Calu3 (cell line): ENCODE measurements at regions not wholly inside any gene's neighbourhood (a gene's known extent, or its start where the extent isn't known, plus 50 kb on each side); places are given as distances from the start of the nearest gene placed in this dataset.

Source experiments
- BruUV-seq: library from RNA; stranded (reverse); fragments of 400-500 nt; replicated peaks from 2 replicates; lab custom pipeline; 2021; lab: Mats Ljungman, UMichigan
- CTCF ChIA-PET: fragments of 300-600 bp; sonication (Branson Sonifier 250); formaldehyde crosslinking; loops from one replicate; lab custom pipeline; 2022; ENCODE audit warnings: antibody characterized with exemption; lab: Charles Lee
- DNase-seq: peaks from one replicate; pipeline ENCODE4 v3.0.0; 2022
- H3K27ac Mint-ChIP-seq: one replicate; pipeline ENCODE4 v1.8.0; 2022; ENCODE audit warnings: mixed read lengths; ENCODE audit not compliant: unreplicated experiment
- H3K27me3 Mint-ChIP-seq: one replicate; pipeline ENCODE4 v1.8.0; 2022; ENCODE audit warnings: mixed read lengths; ENCODE audit not compliant: unreplicated experiment
- H3K36me3 Mint-ChIP-seq: one replicate; pipeline ENCODE4 v1.8.0; 2022; ENCODE audit warnings: mild to moderate bottlenecking, moderate library complexity, mixed read lengths; ENCODE audit not compliant: insufficient read depth, unreplicated experiment
- H3K4me1 Mint-ChIP-seq: one replicate; pipeline ENCODE4 v1.8.0; 2022; ENCODE audit warnings: mild to moderate bottlenecking, low read depth, mixed read lengths; ENCODE audit not compliant: unreplicated experiment
- H3K4me3 Mint-ChIP-seq: one replicate; pipeline ENCODE4 v1.8.0; 2022; ENCODE audit warnings: mild to moderate bottlenecking, low read depth, moderate library complexity, mixed read lengths; ENCODE audit not compliant: unreplicated experiment
- H3K9me3 Mint-ChIP-seq: one replicate; pipeline ENCODE4 v1.8.0; 2022; ENCODE audit warnings: low read depth, mixed read lengths; ENCODE audit not compliant: unreplicated experiment
- CTCF ChIP-seq: fragments of 200-600 bp; IDR thresholded peaks from one replicate; pipeline ENCODE4 v1.8.0; 2022; ENCODE audit warnings: antibody characterized with exemption; ENCODE audit not compliant: unreplicated experiment
- intact Hi-C: fragments of 100-400 bp; cut with micrococcal nuclease; formaldehyde crosslinking; loops from one replicate; pipeline ENCODE4 v1.10.0; 2022; ENCODE audit not compliant: unreplicated experiment

DNA sequence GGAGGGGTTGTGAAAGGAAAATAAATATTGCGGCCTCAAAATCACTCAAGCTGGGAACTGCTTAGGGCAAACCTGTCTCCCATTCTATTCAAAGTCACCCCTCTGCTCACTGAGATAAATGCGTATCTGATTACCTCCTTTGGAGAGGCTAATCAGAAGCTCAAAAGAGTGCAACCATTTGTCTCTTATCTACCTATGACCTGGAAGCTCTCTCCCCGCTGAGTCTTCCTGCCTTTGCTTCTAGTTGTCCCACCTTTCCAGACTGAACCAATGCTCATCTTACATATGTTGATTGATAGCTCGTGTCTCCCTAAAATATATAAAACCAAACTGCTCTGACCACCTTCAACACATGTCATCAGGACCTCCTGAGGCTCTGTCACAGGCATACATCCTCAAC, 91.6 kb upstream of the CAMK1G start:
- H3K27ac Mint-ChIP-seq: no peak overlapping the region
- BruUV-seq: no TSS peak
- no peaks in the 10 kb centered on the region for H3K36me3 Mint-ChIP-seq
- H3K4me1 Mint-ChIP-seq: no peaks in the 10 kb centered on the region
- no peak overlapping the region for H3K4me3 Mint-ChIP-seq
- TF ChIP-seq CTCF: no peak
- CTCF ChIA-PET: no interaction called here
- intact Hi-C loops: loop anchor here (2.0 kb wide), 1 partner anchor 75 kb away; no protein-coding TSS in a partner anchor
- DNase-seq: no peak
- H3K27me3 Mint-ChIP-seq: peaks cover 22% of the 10 kb centered on the region
- H3K9me3 Mint-ChIP-seq: peaks cover 9% of the 10 kb centered on the region

DNA sequence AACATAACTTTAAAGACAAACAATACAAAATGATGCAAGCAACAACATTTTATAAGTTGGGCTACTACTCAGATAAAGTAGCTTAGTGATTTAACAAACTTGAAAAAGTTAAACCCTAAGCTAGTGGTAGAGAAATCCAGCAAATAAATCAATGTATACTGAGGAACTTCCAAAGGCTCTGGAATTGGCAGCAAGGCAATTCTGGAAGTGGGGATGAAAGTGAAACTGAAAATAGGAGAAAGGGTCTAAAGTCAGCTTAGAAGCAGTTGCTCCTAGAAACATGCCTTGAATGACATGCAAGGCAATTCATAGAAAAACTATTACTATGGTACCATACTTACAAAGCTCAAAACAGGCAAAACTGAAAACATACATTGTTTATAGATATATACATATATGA, 90.0 kb upstream of the CAMK1G start:
- Mint-ChIP-seq H3K9me3 (peaks cover 9% of the 10 kb centered on the region), H3K27ac (no peak overlapping the region), H3K36me3 (no peaks in the 10 kb centered on the region), H3K27me3 (peaks cover 22% of the 10 kb centered on the region), H3K4me1 (no peaks in the 10 kb centered on the region), H3K4me3 (no peak overlapping the region)
- TF ChIP-seq CTCF: no peak
- intact Hi-C loops: no loop called here
- DNase-seq: no peak
- CTCF ChIA-PET: interaction anchor here (0.7 kb wide), 1 partner anchor 184 kb away, joined by 5 read pairs; no protein-coding TSS in a partner anchor
- BruUV-seq: no TSS peak

DNA sequence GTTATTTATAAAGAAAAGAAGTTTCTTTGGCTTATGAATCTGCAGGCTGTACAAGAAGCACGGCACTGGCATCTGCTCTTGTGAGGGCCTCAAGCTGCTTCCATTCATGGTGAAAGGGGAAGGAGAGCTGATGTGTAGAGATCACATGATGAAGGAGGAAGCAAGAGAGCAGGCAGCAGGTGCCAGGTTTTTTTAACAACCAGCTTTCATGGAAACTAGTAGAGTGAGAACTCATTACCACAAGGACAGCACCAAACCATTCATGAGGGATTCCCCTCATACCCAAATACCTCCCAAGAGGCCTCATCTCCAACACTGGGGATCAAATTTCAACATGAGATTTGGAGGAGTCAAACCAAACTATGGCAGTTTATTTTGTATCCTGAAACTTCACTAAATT, 85.8 kb upstream of the CAMK1G start:
- Mint-ChIP-seq H3K9me3 (peaks cover 9% of the 10 kb centered on the region), H3K27me3 (peaks cover 34% of the 10 kb centered on the region), H3K36me3 (no peaks in the 10 kb centered on the region), H3K4me1 (no peaks in the 10 kb centered on the region), H3K4me3 (no peak overlapping the region), H3K27ac (no peak overlapping the region)
- intact Hi-C loops: no loop called here
- BruUV-seq: no TSS peak
- no peak for TF ChIP-seq CTCF
- CTCF ChIA-PET: no interaction called here
- no peak for DNase-seq

- Mint-ChIP-seq H3K4me3 (no peak overlapping the region), H3K27me3 (peaks cover 30% of the 10 kb centered on the region), H3K9me3 (peaks cover 3% of the 10 kb centered on the region), H3K4me1 (no peaks in the 10 kb centered on the region), H3K36me3 (no peaks in the 10 kb centered on the region), H3K27ac (no peak overlapping the region)
- CTCF ChIA-PET: interaction anchor here (1.4 kb wide), 1 partner anchor 12 kb away, joined by 4 read pairs; no protein-coding TSS in a partner anchor
- intact Hi-C loops: no loop called here
- TF ChIP-seq CTCF: no peak
- no TSS peak for BruUV-seq
- no peak for DNase-seq
Measured at GRCh38 chr1:209500993-209501392, 82.5 kb upstream of the CAMK1G start.
